Stromal cell of bone marrow (primary cell): ENCODE measurements at regions not wholly inside any gene's neighbourhood (a gene's known extent, or its start where the extent isn't known, plus 50 kb on each side); places are given as distances from the start of the nearest gene placed in this dataset.

Source experiments
- DNase-seq: peaks from one replicate; pipeline ENCODE4 v3.0.0-alpha.2; 2012; ENCODE audit warnings: low read depth

GRCh38 chr14:51547260-51547659 is 104.5 kb upstream of the FRMD6 start:
- peak; percentile 99 for DNase-seq

- DNase-seq, result no peak
These were observed 104.0 kb upstream of the FRMD6 start for GRCh38 chr14:51547701-51548100.

- DNase-seq, result no peak
These were observed 103.5 kb upstream of the FRMD6 start for GRCh38 chr14:51548187-51548586.

- DNase-seq, result no peak
These were observed 101.1 kb upstream of the FRMD6 start for GRCh38 chr14:51550636-51551035.

- DNase-seq, result no peak
These were observed 99.4 kb upstream of the FRMD6 start for GRCh38 chr14:51552275-51552674.

- DNase-seq, result no peak
These were observed 98.8 kb upstream of the FRMD6 start for GRCh38 chr14:51552768-51553404.

- peak; percentile 54 for DNase-seq
These were observed 97.3 kb upstream of the FRMD6 start for GRCh38 chr14:51554339-51554920.

- no peak for DNase-seq
These were observed 96.8 kb upstream of the FRMD6 start for GRCh38 chr14:51554953-51555352.

GRCh38 chr14:51561141-51561540 is 90.6 kb upstream of the FRMD6 start:
- no peak for DNase-seq

GRCh38 chr14:51562816-51563215 is 88.9 kb upstream of the FRMD6 start:
- no peak for DNase-seq

- DNase-seq, result no peak
These were observed 88.2 kb upstream of the FRMD6 start for GRCh38 chr14:51563560-51563959.

GRCh38 chr14:51564460-51564859 is 87.2 kb upstream of the FRMD6 start:
- DNase-seq, result no peak

GRCh38 chr14:51564986-51565604 is 86.6 kb upstream of the FRMD6 start:
- no peak for DNase-seq

- no peak for DNase-seq
These were observed 84.7 kb upstream of the FRMD6 start for GRCh38 chr14:51566831-51567582.

- DNase-seq, result no peak
These were observed 83.3 kb upstream of the FRMD6 start for GRCh38 chr14:51568366-51568765.

GRCh38 chr14:51573607-51574006 is 78.1 kb upstream of the FRMD6 start:
- DNase-seq, result no peak

GRCh38 chr14:51574009-51574408 is 77.7 kb upstream of the FRMD6 start:
- no peak for DNase-seq

- no peak for DNase-seq
These were observed 76.2 kb upstream of the FRMD6 start for GRCh38 chr14:51575349-51576116.

GRCh38 chr14:51576117-51576430 is 75.6 kb upstream of the FRMD6 start:
- no peak for DNase-seq

- DNase-seq, result no peak
These were observed 74.8 kb upstream of the FRMD6 start for GRCh38 chr14:51576879-51577278.

- no peak for DNase-seq
These were observed 72.9 kb upstream of the FRMD6 start for GRCh38 chr14:51578853-51579252.
